NCI-H2081 (cell line): ENCODE measurements at regions not wholly inside any gene's neighbourhood (a gene's known extent, or its start where the extent isn't known, plus 50 kb on each side); places are given as distances from the start of the nearest gene placed in this dataset.

ENCODE experiments used
- DNase-seq, 2 experiments: peaks; one replicate each; lab custom pipeline; 2025; lab: John Stamatoyannopoulos, UW

DNA sequence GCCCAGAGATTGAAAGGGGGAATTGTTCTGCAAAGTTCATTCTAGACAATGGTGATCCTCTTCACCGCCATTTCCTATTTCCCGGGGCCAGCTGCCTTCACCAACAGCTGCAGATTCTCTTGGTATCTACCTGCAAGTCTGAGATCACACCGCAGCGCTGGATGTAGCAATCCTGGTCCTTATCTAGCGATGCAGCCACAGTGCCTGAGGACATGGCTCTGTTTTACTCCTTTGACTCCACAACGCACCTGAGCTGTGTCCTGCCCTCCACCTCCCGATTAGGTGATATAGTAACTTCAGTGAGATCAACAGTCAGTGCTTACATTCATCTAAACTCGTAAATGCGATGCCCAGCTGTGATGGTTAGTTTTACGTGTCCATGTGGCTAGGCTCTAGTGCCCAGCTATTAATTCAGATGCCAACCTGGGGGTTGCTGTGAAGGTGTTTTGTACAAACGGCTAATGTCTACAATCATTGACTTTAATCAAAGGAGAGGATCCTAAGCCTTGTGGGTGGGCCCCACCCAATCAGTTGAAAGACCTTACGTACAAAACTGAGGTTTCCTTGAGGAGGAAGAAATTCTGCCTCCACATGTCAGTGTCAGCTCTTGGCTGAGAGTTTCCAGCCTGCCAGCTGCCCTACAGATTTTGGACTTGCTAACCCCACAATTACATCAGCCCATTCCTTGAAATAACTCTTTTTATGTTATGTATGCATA is 189.8 kb downstream of the SH3BP4 start:
- no peak for DNase-seq

DNA sequence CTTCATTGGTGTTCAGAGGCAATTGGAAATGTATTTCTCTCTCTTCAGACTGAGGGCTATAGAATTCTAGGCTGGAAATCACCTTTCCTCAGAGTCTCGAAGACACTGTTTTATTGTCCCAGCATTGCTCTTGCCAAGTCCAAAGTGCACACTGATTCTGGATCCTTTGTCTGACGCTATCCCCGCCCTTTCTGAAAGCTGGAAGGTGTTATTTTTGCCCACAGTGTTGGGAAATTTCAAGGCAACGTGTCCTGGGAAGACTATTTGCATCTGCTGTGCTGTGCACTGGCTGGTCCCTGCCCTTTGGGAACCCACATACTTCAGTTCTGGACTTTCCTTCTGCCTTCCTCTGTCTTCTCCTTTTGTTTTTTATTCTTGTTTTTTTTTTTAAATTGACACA is 190.8 kb downstream of the SH3BP4 start:
- no peak for DNase-seq

DNA sequence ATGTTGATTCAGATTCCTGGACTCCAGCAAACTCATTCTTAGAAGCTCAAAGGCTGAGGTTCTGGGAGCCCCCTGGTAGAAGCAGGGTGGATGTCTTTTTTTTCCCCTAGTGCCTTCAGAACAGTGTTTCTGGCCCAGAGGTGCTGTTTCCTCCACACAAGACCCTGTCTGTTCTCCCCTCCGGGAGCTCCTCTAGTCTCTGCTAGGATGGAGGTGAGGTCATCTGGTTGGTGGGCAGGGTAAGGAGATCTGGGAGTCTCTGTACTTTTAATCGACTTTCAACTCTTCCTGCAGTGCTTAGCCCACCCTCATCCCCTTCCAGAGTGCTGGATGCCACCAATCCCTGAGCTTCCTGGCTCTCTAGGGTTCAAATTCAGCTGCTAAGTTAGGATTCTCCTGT is 192.0 kb downstream of the SH3BP4 start:
- no peak for DNase-seq

DNA sequence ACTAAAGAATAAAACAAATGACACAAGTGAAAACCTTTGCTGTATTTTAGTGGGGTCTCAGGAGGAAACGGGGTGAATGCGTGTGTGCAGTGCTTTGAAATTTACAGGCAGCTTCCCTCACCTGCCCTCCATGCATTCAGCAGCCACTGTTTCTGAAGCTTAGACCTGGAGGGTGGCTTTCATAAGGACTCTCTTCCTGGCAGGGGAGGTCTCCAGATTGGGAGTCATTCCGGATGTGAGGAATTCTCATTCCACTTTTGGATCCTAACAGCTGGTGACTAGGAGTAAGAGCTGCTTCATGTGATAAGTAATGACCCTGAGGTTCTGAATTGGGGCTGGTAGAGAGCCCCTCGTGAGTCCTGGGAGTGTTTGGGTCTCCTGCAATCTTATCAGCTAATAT is 192.5 kb downstream of the SH3BP4 start:
- DNase-seq: no peak

DNA sequence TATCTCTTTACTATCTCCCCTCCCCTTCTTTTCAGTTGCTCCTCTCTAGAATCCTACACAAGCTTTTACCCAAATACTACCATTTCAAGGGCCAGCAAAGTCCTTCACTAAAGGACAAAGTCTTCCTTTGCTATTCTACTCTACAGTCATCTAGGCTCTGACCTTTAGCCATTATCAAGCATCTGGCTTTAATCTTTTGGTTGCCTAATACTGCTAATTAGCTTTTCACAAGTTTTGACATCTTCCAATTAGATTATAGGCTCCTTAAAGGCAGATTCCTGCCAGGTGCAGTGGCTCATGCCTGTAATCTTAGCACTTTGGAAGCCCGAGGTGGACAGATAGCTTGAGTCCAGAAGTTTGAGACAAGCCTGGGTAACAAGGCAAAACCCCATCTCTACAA is 194.4 kb downstream of the SH3BP4 start:
- no peak for DNase-seq

DNA sequence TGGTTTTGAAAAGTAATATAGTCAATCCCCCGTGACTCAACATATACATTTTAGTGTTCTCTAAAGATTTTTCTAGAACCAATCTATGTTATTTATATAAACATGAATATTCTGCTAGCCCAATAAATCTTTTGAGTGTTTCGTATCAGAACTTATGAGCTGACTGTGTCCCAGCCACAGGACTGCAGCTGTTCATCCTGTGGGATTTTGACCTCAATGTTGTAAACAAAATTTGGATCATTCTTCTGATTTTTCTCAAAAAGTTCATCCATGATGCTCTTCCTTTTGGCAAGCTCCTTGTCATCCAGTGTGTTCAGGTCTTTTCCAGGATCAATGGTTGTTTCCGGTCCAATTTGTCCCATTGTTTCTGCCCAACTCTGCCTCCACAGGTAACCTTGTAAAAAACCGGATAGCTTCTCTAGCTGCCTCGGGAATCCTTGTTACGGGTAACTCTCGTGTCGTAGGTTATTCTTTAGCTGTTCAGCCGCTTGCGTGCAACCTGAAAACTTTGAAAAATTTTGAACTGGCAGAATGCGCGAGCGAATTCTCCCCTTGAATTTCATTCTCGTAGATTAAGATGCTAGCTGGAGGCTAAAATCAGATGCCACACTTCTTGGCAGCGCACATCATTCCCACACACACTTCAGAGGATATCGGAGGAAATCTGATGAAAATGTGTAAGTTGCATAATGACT is 195.2 kb downstream of the SH3BP4 start:
- DNase-seq: no peak

DNA sequence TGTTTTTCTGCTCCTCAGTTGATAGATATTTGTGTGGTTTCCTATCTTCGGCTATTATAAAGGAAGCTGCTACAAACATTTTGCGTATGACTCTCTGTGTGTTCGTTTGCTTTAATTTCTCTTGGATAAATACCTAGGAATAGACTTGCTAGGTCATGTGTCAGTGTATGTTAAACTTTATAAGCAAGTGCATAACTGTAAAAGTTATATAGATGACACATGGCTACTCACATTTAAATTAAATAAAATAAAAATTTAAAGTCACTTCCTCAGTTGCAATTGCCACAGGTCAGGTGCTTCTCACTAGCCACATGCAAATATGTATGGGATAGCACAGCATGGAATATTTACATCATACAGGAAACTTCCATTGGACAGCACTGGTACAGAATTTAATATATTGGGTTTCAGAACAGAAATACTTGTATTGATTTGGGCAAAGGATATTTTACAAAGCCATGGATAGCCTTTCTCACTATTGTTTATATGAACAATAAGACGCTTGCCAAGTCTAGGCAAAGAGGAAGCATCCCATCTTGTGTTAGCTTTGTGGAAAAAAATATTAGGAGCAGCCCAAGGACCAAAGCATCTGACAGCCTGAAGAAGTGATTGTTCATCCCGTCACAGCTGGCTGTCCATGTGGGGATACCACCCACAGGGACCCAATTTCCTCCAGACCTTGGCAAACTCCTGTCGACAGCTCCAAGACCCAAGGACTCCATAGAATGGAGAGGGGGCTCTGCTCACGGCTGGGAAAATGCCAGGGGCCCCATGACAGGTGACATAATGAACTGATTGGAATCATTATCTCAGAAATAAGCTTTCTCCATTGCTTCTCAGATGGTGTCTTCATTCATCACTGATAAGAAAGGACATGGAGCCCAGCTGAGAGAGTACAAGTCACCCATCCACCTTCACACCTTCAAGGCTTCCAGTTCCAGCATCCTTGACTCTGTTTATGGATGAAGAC is 196.7 kb downstream of the SH3BP4 start:
- DNase-seq: no peak

DNA sequence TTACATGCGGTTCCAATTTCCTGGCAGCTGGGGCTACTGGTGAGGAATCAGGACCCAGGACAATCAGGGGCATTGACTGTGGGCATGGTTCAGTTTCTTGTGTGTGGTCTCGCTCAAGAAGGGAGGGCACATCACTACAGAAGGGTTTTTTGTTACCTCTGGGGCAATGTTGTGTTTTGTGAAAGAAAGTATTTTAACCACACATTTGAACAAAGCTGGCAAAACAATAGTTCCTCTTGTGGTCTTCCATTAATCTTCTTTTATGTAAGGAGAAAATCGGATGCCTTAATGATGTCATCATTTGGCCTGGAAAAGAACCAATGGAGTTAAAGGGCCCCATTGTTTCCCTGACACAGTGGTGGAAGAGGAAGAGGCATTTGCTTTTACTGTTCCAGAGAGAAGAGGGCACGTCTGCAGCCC is 197.4 kb downstream of the SH3BP4 start:
- DNase-seq: no peak

DNA sequence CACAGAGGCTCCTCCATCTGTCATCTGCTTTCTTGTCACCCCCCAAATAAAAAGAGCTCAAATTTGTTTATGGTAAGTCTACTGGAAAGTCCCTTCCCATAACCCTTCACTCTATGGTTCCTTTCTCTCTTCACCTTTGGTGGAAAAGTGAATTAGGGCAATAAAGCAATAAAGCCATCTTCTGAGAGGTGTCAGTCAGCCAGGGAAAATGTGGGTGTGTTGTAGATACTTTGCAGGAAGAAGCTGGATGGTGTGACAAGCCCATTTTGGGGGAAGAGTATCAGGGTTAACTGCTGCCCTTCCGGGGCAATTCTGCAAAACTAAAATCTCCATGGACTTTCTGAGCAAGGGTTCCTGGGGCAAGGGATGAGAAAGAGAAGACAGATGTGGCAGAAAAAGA is 197.9 kb downstream of the SH3BP4 start:
- no peak for DNase-seq

DNA sequence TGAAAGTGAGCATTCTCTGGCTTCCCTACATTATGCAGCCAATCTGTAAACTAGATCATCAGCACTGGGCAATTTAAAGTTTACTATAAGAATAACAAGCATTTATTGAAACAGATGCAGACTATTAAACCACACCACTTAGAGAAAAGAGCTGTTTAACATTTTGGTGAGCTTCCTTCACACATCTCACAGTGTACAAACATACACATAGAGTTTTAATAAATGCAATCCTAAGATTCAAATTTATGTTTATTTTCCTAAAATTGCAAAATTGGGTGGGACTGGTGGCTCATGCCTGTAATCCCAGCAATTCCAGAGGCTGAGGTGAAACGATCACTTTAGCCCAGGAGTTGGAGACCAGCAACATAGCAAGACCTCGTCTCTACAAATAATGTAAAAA is 199.3 kb downstream of the SH3BP4 start:
- DNase-seq: no peak

DNA sequence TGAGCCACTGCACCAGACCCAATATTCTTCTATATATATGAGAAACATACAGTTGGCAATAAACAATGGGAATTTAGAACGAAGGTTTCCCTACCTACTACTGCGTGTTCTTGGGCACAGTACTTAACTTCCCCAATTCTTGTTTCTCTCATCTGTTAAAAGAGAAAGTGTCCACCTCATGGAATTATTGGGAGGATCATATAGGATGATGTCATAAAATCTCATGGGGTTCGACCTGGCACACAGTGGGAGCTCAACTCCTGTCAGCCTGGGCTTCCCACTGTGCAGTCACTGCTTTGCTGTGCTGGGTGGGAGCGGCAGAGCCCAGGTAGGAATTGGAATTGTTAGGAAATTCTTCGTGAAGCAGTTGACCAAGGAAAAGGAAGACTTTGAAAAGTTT is 203.3 kb downstream of the SH3BP4 start:
- DNase-seq: no peak

DNA sequence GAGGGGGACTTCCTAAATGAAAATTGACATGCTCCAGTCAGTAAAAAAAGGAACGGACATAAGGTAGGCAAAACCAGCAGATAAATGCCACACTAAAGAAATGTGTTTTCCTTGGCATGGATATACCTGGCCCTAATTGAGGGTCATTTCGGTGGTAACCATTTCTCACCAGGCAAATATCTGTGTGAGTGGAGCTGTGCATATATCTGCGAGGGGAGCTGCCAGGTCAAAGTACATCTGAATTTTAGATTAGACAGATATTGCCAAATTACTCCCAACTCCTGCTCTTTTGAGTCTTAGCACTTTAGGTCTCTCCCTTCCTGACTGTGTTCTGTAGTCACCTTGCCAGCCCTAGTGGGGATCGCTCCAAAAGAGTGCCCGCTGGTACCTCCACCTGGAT is 204.2 kb downstream of the SH3BP4 start:
- DNase-seq: no peak

DNA sequence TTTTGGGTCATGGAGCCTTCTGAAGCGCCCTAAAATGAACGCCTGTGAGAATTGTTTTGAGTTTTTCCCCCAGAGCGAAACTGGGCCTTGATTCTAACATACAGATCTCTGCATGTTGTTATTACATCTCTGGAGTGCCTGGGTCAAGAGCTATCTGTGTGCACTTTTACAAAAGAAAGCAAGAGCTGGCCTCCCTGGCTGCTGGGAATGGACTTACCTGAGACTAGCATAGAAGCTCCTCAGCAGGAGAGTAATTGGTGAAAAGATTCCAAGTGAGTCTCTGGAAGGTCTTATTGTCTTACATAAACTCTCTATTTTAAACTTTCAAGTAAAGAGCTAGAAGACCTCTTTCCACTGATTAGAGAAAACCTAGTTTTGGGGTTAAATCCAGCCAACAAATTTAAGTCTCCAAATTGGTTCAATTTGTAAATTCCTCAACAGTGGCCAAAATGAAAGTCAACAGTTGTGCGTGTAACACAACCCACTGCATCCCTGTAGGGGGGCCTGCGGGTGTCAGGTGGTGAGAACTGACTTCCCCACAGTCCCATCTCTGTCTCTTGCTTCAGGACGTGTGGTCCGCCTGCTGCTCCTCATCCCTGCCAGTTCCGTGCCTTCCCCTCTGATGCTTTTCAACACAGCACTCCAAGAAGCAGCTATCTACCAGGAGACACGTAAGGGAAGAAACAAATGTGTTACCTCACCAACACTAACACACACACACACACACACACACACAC is 206.1 kb downstream of the SH3BP4 start:
- no peak for DNase-seq

DNA sequence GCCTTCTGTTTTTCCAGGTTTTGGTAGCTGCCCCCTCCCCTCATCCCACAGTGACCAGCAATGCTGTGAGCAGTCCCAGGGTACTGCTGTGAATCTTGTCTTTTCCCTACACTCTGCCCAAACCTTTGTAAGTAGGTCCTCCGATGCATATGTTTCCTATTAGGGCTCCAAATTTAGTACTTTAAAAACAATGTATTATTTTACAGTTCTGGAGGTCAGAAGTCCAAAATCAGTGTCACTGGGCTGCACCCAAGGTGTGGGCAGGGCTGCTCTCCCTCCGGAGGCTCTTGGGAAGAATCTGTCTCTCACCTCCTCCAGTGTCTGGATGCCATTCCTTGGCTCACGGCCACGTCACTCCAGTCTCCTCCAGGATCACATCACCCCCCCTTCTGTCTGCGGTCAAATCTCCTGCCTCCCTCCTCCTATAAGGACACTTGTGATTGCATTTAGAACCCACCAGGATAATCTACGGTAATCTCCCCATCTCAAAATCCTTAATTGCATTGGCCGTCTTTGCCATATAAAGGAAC is 208.5 kb downstream of the SH3BP4 start:
- DNase-seq: no peak

DNA sequence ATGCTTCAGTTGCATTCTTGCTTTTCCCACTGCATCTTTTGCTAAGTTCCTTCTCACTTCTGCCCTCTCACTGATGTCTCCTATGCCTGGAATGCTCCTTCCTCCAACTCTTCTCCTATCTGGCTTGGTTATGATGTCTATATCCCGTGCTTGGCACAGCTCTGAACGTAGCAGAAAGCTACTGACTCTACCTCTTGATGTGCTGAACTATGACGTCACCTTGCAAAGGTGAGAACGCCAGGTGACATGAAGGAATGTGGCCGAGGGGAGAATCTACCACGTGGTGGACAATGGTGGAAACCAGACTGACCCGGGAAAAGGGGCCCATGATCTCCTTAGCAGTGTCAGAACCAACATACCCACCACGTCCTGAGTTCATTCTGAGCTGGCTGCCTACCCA is 209.7 kb downstream of the SH3BP4 start:
- no peak for DNase-seq

DNA sequence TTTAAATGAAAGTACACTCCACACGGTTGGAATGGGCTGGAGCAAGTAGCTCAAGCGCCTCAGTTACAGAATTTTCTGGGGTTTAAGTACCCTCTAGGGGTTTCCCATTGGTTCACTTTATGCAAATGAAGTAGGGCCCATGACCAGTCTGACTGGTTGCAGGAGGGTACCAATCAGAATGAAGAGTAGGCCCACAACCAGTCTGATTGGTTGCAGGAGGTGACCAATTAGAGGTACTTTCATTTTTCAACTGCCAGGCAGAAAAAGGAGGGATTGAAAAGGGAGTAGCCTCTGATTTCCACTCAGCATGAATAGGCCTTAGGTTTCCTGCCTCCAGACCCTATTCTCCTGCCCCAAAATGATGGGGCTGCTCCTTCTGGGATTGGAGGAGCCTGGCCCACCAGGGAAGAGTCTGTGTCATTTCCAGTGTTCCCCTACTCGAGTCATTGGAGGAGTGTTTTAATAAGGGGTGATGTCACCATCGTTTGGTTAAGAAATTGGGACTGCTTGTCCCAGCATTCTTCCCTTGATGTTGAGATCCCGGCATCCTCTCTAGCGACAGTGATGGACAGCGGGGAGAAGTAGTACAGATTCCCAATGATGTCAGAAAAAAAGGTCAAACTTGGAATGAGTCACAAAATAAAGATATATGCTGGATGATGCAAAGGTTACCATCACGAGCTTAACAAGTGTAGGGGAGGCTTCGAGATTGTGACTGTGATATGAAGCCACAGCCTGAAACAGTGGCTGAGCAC is 210.4 kb downstream of the SH3BP4 start:
- DNase-seq: no peak

DNA sequence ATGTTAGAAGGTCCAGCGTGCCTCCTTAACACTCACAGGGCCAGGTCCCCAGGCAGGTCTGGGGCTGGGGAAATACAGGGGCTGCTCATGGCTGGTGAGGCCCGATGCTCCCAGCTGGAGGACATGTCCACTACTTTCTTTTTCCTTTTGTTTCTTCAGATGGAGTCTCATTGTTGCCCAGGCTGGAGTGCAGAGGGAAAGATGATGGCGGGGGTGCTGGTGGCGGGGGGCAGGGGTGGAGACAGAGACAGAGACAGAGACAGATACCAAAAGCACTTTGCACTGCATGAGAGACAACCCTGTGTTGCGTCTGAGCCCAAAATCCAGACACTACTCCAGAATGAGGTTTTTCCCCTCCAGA is 211.0 kb downstream of the SH3BP4 start:
- no peak for DNase-seq

DNA sequence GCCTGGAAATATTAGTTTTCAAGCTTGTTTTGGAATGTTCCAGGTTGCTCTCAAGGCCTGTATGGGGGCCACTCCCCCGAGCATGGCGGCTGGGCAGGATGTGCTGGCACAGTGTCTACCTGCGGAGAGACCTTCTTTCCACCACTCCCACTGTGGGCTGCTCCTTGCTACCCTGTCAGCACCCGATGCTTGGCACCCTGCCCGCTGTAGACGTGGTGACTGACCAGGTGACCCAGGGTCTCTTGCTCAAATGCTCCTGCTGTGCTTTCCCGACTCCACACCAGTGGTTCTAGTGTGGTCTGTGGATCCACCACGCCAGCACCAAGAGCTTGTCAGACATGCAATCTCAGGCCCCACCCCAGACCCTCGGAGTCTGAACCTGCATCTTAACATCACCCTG is 213.3 kb downstream of the SH3BP4 start:
- no peak for DNase-seq

DNA sequence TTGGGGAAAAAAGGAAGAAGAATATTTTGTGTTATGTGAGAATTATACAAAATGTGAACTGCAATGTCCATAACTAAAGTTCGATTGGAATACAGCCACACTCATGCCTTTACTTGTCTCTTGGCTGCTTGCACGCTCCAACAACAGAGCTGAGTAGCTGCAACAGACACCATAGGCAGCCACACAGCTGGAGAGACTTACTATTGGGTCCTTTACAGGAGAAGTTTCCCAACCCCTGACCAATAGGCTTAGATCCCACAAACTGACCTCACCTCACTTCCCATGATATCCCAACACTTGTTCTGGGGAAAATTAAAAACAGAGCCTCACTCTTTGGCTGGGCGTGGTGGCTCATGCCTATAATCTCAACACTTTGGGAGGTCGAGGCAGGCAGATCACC is 213.8 kb downstream of the SH3BP4 start:
- DNase-seq: no peak

DNA sequence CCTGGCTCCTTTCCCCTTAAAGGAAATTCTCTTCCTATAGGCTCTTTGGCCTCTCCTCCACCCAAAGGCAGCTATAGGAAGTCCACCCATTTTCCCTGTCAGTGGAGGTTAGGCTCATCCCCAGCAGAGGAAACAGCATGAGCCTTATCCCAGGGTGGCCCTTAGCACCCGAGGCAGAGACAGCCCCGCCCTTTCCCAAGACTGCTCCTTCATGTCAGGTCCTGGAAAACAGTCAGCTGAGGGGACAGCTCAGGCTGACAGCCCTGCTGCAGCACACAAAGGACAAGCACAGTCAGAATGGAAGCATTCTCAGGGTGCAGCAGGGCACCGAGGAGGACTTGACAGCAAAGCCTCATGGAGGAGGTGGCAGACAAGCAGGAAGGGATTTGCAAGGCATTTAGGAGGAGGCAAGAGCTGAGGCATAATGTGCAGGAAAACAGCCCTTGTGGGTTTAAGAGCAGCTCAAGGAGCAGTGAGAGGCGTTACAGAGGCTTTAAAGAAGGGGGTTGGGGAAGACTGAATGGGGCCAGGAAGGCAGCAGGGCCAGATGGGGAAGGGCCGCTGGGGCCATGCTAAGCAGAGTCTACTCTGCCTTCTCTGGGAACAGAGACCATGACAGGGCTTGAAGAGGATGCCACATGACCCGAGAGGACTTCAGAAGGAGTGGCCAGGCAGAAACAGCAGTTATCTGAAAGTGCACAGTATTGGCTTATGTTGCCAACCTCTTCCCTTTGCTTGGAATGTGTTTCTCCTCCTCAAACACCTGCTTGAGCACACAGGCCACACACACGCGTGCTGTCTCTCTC is 216.6 kb downstream of the SH3BP4 start:
- no peak for DNase-seq
